ES-I3 (cell line): ENCODE measurements at regions not wholly inside any gene's neighbourhood (a gene's known extent, or its start where the extent isn't known, plus 50 kb on each side); places are given as distances from the start of the nearest gene placed in this dataset.

Experiments
- H3K36me3 ChIP-seq: 2 replicates; pipeline ENCODE4 v1.6.1; 2013; ENCODE audit warnings: mild to moderate bottlenecking, low read length, control low read depth, moderate library complexity; ENCODE audit not compliant: insufficient read depth
- H3K4me1 ChIP-seq: 2 replicates; pipeline ENCODE4 v1.6.1; 2013; ENCODE audit warnings: mild to moderate bottlenecking, control low read depth, low read length; ENCODE audit not compliant: insufficient read depth
- H3K9ac ChIP-seq: 2 replicates; pipeline ENCODE4 v1.6.1; 2013; ENCODE audit warnings: low read depth, mild to moderate bottlenecking, low read length, moderate library complexity
- H3K9me3 ChIP-seq: 2 replicates; pipeline ENCODE4 v1.6.1; 2013; ENCODE audit warnings: mild to moderate bottlenecking, low read length, moderate library complexity; ENCODE audit not compliant: control insufficient read depth, insufficient read depth

DNA sequence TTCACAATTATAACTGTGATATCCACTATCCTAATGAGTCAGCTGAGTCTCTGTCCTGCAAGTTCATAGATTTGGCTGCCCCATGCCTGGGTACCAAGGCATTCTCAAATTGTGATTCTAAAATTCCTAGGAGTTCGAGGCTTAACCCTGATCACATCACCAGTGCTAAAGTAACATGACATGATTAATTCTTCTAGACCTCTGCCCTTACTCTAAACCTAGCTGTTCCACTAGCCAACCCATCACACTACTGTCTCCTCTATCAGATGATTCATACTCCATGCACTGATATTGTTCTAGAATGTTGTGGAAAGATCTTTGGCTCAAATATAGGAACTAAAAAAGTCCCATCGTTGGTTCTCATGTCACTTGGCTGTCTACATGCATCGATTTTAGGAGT is 487.6 kb downstream of the PIK3C3 start:
- H3K36me3 ChIP-seq, result no peaks in the 10 kb centered on the region

DNA sequence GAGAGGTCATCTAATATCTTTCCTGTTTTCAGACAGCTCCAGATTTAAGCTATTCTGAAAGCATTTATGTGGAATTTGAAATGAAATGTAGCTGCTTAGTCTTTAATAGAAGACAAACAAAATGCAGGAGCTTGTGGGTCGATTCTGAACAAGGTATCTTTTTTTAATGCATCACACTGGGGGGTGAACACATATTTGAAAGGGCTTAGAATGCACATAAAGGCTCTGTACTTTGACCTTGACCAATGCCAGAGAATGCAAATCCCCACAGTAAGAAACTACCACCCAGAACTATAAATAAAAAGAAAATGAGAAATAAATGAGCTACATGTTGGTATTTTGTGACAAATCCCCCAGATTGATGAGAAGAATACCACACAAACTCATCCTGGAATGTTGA is 489.3 kb downstream of the PIK3C3 start:
- H3K9me3 ChIP-seq, result peaks cover 11% of the 10 kb centered on the region
- no peak overlapping the region for H3K9ac ChIP-seq
- H3K36me3 ChIP-seq, result no peaks in the 10 kb centered on the region
- no peaks in the 10 kb centered on the region for H3K4me1 ChIP-seq

More for the DNA sequence above, 487.6 kb downstream of the PIK3C3 start:
- peaks cover 8% of the 10 kb centered on the region; the same call in 1 of the 2 replicates for H3K9me3 ChIP-seq
- H3K9ac ChIP-seq, result no peak overlapping the region
- H3K4me1 ChIP-seq, result no peaks in the 10 kb centered on the region

DNA sequence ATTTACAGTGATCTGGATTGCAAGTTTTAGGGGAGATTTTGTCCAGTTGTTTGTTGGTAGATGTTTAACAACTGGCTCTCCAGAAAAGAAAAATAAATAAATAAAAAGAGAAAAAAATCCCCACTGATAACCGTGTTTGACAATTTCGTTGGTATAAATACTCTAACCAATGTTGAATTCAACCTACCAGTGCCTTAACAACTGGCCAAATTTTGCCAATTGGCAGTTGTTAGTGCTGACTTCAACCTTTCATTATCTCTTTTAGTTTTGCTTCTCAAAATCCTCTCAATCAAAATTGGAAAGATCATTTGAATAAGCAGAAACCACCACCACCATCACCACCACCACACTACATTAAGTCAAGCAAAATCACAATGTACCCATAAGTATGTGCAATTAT is 490.3 kb downstream of the PIK3C3 start:
- Histone ChIP-seq H3K4me1 (no peaks in the 10 kb centered on the region), H3K9me3 (peaks cover 11% of the 10 kb centered on the region), H3K9ac (no peak overlapping the region), H3K36me3 (no peaks in the 10 kb centered on the region)

DNA sequence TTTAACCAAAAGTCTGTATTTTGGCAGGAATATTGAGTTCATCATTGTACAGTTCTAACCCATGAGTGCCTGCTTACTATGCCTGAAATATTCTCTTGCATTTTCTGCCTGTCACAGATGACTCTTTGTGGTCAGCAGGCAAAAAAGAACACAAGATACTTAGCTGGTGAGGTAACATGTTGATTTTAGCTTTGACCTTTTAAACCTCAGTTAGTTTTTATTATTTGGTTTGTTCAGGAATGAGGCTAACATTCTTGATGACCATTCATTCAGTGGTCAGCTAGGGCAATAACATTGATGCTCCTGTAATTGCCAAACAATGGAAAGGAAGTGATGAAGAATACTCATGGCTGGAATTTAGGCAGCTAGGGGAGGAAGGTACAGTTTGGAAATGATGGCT is 491.2 kb downstream of the PIK3C3 start:
- Histone ChIP-seq H3K36me3 (no peaks in the 10 kb centered on the region), H3K4me1 (no peaks in the 10 kb centered on the region), H3K9me3 (peaks cover 11% of the 10 kb centered on the region), H3K9ac (no peak overlapping the region)

DNA sequence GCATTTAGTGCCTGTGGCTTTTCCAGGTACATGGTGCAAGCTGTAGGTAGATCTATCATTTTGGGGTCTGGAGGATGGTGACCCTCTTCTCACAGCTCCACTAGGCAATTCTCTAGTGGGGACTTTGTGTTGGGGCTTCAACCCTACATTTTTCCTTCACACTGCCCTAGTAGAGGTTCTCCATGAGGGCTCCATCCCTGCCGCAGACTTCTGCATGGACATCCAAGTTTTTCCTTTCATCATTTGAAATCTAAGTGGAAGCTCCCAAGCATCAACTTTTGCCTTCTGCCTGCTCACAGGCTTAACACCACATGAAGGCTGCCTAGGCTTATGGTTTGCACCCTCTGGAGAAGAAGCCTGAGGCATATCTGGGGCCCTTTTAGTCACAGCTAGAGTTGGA is 492.7 kb downstream of the PIK3C3 start:
- Histone ChIP-seq H3K9me3 (peaks cover 11% of the 10 kb centered on the region), H3K9ac (no peak overlapping the region), H3K4me1 (no peaks in the 10 kb centered on the region), H3K36me3 (no peaks in the 10 kb centered on the region)

DNA sequence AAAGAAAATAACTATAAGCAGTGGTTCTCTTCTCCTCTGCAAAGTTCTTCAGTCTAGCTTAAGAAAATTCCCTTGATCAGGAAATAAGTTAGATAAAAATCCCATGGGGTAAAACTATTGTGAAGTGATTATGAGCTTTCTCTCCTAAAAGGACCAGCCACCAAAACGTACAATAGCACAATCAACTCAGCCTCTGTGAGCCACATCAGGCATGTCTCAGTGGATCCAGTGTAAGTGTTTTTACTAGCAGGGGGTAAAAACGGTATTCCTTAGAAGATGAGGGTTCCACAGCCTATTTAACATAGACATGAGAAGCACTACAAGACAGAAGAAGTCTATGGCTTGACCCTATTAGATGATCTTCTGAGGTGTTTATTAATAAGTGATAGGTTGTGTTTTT is 503.2 kb downstream of the PIK3C3 start:
- H3K9ac ChIP-seq, result no peak overlapping the region
- H3K4me1 ChIP-seq, result no peaks in the 10 kb centered on the region
- H3K9me3 ChIP-seq, result no peaks in the 10 kb centered on the region
- H3K36me3 ChIP-seq, result no peaks in the 10 kb centered on the region

DNA sequence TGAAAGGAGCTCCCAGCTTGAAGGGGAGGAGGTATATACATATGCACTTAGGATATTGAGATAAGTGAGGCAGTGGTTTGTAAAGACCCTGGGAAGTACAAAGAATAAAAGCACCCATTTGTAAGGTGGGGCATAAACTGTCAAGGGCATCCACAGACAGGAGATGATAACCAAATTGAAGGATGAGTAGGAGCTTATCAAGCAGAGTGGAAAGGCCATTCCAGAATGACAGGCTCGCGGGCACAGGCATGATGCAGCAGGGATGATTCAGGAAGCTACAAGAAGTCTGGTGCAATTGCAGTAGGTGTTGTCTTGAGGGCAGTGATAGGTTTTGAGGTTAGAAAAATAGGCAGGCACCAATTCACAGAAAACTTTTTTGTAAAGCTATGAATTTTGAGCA is 504.8 kb downstream of the PIK3C3 start:
- no peak overlapping the region for H3K9ac ChIP-seq
- H3K36me3 ChIP-seq, result no peaks in the 10 kb centered on the region
- H3K4me1 ChIP-seq, result no peaks in the 10 kb centered on the region
- no peaks in the 10 kb centered on the region for H3K9me3 ChIP-seq

DNA sequence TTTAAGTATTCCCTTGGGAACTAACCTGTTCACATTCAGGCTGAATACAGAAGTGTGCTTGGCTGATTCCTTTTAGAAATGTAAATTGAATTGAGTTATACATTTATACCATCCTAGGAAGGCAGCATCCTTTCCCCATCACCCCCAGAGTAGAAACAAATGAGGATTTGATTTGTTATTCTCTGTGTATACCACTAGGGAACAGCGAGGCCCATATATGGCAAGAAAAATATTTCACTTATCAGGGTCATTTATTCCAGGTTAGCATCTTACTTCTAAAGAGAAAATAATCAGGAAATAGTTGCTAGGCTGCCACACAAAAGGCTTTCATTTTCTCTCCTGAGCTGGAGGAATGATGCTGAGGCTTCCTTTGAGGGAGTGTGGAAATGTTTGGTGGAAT is 516.9 kb downstream of the PIK3C3 start:
- Histone ChIP-seq H3K36me3 (no peaks in the 10 kb centered on the region), H3K4me1 (no peaks in the 10 kb centered on the region), H3K9me3 (peaks cover 4% of the 10 kb centered on the region; the same call in 1 of the 2 replicates), H3K9ac (no peak overlapping the region)

DNA sequence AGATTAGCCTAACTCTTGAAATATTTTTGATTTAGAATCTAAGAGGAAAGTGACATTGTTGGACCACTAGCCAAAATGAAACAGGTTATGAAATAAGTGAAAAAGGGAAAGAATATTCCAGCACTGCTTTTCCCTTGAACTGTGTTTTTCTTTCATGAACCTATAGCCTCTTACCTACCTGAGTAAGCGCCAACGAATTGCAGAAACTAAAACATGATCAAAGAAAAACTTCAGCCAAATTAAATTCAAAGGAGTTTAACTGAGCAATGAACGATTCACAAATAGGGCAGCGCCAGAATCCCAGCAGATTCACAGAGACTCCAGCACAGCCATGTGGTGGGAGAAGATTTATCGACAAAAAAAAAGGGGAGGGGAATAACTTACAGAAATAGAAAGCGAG is 518.6 kb downstream of the PIK3C3 start:
- Histone ChIP-seq H3K9me3 (peaks cover 4% of the 10 kb centered on the region; the same call in 1 of the 2 replicates), H3K4me1 (no peaks in the 10 kb centered on the region), H3K9ac (no peak overlapping the region), H3K36me3 (no peaks in the 10 kb centered on the region)

DNA sequence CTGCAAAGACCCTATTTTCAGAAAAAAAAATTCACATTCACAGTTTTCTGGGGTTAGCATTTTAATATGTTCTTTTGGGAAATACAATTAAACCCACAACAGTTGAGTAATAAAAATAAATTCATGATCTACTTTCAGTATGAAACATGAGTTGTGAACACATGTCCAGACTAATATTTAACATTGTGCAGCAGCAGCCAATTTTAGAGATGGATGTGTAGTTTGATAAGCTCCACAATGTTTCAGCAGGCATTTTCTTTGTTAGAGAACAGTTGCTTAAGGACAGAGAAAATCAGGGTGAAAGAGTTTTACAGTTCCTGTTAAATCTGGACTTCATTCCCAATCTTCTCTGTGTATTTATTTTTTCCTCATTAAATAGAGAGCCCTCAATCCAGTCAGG is 519.5 kb downstream of the PIK3C3 start:
- peaks cover 4% of the 10 kb centered on the region; the same call in 1 of the 2 replicates for H3K9me3 ChIP-seq
- H3K9ac ChIP-seq, result no peak overlapping the region
- H3K4me1 ChIP-seq, result no peaks in the 10 kb centered on the region
- H3K36me3 ChIP-seq, result no peaks in the 10 kb centered on the region

DNA sequence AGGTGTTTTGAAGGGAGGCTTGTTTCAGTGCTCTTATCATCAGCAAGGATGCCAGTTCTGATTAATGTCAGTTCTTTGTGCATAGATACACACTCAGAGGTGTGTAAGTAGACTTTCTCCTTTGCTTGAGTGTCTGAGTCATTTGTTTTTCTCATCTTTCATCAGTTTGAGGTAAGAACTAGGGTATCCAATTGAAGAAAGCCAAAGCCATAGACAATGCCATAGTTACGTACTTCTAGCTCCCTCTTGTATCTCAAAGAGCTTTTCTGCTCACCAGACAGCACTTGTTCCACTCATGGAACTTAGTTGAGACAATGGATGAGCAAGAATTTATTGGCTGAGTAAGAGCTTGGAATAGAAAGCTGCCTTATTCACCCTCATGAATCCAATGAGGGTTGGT is 520.1 kb downstream of the PIK3C3 start:
- H3K9me3 ChIP-seq, result peaks cover 4% of the 10 kb centered on the region; the same call in 1 of the 2 replicates
- no peak overlapping the region for H3K9ac ChIP-seq
- no peaks in the 10 kb centered on the region for H3K36me3 ChIP-seq
- H3K4me1 ChIP-seq, result no peaks in the 10 kb centered on the region

DNA sequence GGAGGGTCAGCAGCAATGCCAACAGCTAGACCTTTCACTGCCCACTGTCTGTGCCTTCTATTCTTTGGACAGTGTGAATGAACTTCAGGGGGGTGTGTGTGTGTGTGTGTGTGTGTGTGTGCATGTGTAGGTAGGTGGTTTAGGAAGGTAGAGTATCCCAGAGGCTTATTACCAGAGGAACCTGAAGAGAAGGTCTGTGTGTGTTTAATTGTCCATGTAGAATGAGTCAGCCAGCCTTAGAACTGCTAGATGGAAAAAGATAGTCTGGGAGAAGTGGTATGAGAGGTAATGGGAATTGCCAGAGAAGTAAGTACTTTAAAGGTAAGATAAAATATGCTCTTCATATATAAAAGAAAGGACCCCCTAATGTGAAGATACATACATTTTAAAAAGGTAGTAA is 522.2 kb downstream of the PIK3C3 start:
- H3K9ac ChIP-seq, result no peak overlapping the region
- H3K9me3 ChIP-seq, result no peaks in the 10 kb centered on the region
- no peaks in the 10 kb centered on the region for H3K4me1 ChIP-seq
- H3K36me3 ChIP-seq, result no peaks in the 10 kb centered on the region

DNA sequence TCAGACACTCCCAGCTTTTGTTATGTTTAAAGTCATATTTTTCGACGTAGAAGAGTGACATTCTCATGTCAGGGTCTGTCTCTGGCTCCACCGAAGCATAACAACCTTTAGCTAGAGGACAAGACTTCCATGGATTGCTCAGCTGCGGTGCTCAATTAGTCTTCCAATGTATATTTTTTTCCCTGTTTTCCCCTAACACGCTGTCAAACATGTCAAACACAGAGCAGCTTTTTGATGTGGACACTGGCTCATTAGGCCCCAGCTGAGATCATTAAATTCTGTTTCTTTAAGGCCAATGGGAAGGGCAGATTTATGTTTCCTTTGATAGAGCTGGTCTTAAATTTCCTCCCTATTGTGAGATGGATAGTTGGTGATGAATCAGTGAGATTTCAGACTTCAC is 525.4 kb downstream of the PIK3C3 start:
- peaks cover 4% of the 10 kb centered on the region; the same call in 1 of the 2 replicates for H3K9me3 ChIP-seq
- no peaks in the 10 kb centered on the region for H3K36me3 ChIP-seq
- H3K4me1 ChIP-seq, result no peaks in the 10 kb centered on the region
- H3K9ac ChIP-seq, result no peak overlapping the region

DNA sequence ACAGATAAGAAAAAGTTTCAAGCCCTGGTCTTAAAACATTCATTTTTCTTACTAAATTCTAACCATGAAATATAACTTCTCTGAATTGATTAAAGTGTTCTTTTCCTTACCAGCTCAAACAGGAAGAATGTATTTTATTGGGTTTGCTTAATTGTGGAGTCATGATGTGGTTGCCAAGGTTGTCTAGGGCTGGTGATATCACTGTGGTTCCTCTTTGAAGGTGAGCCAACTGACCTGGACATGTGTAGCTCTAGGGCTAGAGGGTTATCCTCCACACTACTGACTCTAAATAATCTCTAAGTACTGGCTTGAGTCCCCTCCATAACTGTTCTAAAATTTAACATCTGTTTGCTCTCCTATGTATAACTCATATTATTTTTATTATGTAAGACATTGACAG is 529.6 kb downstream of the PIK3C3 start:
- peaks cover 4% of the 10 kb centered on the region; the same call in 1 of the 2 replicates for H3K9me3 ChIP-seq
- no peaks in the 10 kb centered on the region for H3K36me3 ChIP-seq
- no peak overlapping the region for H3K9ac ChIP-seq
- H3K4me1 ChIP-seq, result no peaks in the 10 kb centered on the region

DNA sequence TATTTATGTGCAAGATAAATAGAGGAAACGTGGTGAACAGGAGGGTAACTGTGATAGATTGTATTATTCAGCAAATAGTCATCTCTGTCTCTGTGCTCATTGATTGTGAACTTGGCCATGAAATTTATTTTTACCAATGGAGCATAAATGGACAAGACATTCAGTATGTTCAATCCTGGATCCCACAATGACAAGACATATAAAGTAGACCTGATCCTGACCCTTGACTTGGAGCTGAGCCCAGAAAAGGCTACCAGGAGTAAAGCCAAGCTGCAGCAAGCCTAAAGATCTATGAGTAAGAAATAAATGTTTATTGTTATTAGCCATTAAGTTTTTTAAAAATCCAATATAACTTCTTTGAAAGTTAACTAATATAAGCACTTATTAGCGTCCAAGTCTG is 531.2 kb downstream of the PIK3C3 start:
- Histone ChIP-seq H3K9me3 (peaks cover 4% of the 10 kb centered on the region; the same call in 1 of the 2 replicates), H3K36me3 (no peaks in the 10 kb centered on the region), H3K4me1 (no peaks in the 10 kb centered on the region), H3K9ac (no peak overlapping the region)
